ENCODE measurements at regions not wholly inside any gene's neighbourhood (a gene's known extent, or its start where the extent isn't known, plus 50 kb on each side); places are given as distances from the start of the nearest gene placed in this dataset.

GRCh38 chr6:24987446-24988115, 51.8 kb upstream of the RIPOR2 start:
- DNase-seq, result no peak

GRCh38 chr6:24988562-24988961, 52.8 kb upstream of the RIPOR2 start:
- DNase-seq, result no peak

DNA sequence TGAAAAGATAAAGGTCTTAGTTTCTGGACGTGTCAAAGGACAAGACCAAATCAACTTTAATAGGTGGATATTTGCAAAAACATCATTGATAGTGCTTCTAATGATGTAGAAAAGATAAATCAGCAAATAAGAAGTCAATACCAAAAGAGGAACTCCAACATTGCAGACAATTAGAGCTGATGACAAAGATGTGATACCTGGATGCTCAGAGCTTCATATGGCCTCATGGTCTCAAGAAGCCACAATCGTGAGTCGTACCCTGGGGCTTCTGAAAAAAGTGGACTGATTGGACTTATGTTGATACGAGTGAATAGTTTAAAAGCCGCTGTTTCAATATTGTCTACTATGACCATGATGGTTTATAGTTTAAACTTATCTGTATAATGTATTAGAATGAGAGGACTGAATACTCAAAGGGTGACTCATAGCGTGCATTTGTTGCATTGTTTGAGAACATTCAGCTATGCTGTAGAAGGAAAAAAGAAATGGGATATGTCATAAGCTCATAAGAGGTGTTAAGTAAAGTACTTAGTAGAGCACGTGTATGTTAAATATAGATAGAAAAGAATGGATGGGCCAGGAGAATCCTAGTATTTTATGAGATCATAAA, 54.6 kb upstream of the RIPOR2 start:
- DNase-seq, result no peak

GRCh38 chr6:24990944-24991809, 55.4 kb upstream of the RIPOR2 start:
- DNase-seq, result no peak

DNA sequence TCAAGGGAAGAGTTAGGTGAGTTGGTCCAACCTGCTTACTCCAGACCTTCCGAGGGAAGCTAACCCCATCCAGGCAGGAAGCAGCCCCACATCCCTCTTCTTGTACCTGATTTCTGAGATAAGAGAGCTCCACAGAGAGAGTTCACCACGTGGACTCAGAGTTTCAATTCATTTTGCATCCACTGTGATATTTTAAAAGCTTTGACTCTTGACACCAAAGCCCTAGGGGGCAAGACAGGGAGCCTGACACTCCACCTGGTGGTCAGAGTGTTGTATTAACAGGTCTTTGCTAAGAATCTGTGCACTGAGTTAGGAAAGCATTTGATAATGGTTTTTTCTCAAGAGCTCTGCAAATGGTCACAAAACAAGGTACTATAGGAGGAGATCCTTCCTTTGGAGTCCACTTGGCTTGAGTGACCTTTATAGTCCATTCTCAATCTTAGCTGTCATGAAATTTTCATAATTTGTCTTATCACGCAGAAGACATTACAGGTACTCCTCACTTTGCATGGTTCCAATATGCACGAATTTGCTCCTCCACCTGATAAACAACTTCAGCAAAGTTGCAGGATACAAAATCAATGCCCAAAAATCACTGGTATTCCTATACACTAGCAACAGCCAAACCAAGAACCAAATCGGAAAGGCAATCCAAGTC, 56.2 kb upstream of the RIPOR2 start:
- DNase-seq, result peak; percentile 77

DNA sequence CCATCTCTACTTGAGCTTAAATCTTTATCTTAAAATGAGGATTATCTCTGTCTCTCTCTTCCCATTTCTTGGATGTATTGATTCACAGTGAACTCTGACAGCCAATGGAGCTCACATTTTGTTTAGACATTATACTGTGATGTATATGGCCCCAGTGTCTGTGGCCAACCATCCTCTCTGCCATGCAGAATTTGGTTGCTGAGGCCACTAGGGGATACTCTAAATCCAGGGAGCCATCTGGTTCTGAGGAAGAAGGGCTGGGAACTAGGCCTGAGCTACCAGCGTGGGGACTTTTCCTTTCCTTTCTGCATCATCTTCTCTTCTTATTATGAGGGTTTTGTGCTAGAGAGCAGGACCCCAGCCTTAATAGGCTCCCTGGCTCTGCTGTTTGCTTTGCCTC, 59.1 kb upstream of the RIPOR2 start:
- DNase-seq, result no peak

- DNase-seq, result no peak
Observed at GRCh38 chr6:24995270-24995669, 59.5 kb upstream of the RIPOR2 start.

DNA sequence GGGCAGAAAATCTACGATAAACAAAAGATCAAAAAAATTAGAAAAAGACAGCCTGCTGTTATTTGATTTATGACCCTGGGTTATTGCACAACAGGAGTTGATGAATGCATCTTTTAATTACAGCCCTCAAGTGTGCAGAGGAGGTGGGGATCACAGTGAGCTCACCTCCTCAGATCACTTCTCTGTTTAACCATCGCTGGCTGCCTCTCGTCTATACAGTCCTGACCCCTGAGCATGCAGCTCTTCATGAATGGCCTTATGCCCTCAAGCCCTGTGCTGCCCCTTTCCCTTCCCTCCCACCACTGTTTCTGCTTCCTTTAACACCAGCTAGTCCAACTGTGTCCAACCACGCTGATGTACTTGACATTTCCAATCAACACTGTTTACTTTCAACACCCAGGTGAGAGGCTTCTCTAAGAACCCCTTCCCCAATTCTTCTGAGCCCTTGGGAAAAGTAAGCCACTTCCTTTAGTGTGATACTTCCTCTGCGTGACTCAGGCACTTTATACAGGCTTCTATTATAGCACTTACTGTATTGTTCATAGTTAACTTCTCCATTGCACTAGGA, 60.6 kb upstream of the RIPOR2 start:
- DNase-seq, result no peak

DNA sequence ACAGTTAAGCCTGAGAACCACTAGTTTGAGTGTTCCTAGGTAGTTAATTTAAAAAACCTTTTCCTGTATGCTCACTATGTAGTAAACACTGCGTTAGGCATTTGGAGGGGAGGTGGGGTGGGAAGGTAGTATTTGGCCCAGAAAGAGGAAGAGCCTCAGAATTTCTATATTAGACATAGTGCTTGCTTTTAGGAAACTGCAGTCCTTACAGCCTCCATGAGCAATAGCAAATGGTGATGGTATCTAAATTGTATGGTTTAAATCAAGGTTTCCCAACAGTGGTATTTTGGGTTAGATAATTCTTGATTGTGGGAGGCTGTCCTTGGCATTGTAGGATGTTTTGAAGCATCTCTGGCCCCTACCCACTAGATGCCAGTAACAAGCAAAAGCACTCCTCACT, 61.5 kb upstream of the RIPOR2 start:
- DNase-seq, result no peak

GRCh38 chr6:24997905-24998304, 62.1 kb upstream of the RIPOR2 start:
- DNase-seq, result no peak

DNA sequence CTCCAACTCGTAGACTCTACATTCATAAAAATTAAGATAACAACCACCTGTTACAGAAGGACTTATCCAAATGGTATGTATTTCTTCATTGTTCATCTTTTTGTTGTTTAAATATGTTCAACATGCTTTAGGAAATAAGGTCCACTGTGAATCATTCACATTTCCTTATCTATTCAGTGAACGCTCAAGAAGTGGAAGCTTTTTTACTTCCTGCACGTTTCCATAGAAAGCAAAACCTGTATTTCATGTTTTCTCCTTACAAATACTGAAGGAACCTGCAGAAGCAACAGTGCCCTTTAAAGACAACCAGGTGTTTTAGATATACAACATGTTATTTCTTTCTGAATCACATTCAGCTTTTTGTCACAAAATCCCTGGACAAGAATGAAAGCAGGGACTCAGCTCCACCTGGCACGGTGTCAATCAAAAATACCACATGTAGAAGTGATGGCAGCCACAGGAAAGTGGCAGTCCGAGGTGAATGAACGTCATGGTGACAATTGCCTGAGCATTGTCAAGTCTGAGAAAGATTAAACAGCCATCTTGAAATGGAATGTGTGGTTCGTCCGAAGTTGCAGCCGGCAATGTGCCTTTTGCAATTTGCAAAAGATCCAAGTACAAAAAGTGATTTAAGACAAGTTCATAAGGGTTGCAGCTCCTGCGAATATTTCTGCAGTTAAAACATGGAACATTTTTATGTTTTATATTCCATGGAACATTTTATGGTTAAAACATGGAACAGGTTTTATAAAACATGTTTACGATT, 66.7 kb upstream of the RIPOR2 start:
- DNase-seq, result no peak

GRCh38 chr6:25004357-25004756, 68.6 kb upstream of the RIPOR2 start:
- DNase-seq, result no peak

GRCh38 chr6:25005010-25005409, 69.2 kb upstream of the RIPOR2 start:
- DNase-seq, result no peak

- no peak for DNase-seq
Observed at GRCh38 chr6:25006075-25006474, 70.3 kb upstream of the RIPOR2 start.

GRCh38 chr6:25006565-25007001, 70.8 kb upstream of the RIPOR2 start:
- peak; percentile 78 for DNase-seq

DNA sequence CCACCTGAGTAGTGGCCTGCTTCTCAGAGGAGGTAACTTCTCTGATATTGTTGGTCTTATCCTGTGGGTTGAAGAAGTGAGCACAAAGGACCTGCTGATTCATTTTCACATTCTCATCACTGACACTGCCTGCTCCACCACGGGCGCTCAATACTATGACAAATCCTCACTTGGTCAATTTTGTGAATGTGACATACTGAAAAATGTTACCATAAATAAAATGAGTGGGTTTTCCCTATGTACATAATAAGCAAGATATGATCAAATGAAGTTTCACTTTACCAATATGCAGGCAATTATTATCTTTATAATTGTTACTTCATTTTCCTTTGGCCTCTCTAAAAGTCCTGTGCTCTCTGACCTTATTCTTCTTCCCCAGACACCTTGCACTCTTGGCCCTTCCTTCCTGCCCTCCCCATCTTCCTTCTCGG, 71.5 kb upstream of the RIPOR2 start:
- peak; percentile 81 for DNase-seq

DNA sequence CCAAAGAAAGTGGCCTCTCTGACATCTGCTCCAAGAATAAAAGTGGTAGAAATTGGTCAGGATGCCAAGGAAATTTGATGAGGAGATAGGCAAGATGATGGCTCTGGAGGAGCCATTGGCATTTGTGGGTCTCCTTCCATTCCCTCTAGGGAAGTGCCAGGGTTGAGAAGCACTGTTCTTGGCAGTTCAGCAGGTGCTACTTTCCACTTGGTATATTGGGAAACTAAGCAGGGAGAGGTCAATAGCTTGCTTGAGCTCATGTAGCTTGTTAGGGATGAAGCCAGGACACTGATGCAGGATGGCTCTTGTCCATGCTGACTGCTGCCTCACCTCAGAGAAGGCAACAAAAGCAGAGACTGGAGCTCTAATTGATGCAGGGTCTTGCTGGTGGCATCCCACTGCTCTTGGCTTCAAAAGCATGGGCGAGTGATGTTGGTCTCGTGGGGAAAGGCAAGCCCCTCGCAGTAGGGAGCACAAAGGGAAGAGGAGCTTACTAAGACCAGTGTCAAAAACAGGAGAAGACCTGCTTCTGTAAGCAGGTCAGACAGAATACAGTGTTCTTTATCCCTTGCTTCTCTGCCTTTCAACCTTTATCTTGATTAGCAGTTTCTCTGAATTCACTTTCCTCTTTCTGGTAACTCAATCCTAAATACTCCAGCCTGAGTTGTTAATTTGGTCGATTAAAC, 73.1 kb upstream of the RIPOR2 start:
- no peak for DNase-seq

DNA sequence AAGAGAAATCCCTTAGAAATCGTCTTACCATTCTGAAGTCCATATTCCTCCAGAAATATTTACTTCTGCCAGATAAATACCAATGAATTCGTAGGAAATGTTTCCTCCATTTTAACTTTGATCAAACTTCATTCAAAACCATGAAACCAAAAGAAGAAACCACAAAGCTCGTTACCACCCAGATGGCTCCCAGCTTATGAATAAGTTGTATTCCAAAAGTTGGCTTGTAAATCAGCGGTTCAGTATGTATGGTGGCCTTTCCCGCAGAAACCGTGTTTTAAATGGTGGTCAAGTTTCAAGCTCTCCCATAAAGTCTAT, 73.6 kb upstream of the RIPOR2 start:
- DNase-seq, result no peak

GRCh38 chr6:25010176-25010575, 74.4 kb upstream of the RIPOR2 start:
- DNase-seq, result no peak

DNA sequence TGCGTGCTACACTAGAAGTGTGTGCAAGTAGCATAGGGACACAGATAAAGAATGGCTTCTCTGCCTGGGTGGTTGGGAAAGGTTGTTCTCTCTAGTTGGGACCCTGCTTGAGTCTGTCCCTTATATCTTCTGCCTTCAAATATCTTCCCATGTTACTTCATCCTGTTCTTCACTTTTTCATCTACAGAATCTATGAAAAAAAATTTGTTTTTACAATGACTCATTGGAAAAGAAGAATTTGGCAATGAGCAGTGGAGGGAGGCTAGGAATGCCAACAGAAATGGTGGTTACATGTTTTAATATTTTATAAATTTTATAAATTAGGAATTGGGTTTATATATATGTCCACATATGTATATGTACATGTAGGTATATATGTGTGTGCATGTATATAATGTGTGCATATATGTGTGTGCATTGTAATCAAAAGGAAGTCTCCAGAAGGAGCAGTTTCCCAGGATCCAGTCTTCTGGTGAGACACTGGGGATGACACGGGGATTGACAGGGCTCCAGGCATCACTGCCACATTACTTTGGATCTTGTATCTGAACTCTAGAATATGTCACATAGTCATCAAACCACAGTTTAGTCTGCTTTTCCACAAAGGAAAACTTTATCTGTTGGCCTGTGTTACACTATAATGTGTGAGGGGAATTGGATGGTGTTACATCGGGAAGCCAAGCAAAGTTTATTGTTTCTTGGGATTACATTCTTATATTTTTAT, 75.3 kb upstream of the RIPOR2 start:
- DNase-seq, result no peak

GRCh38 chr6:25012657-25013056, 76.9 kb upstream of the RIPOR2 start:
- no peak for DNase-seq

All from activated CD4-positive, alpha-beta T cell treated with anti-CD3 and anti-CD28 coated beads, Interleukin-2, amount 50 U/mL, for 16 hours (primary cell).